A673 (cell line): ENCODE measurements at regions not wholly inside any gene's neighbourhood (a gene's known extent, or its start where the extent isn't known, plus 50 kb on each side); places are given as distances from the start of the nearest gene placed in this dataset.

Source experiments
- CTCF ChIP-seq: fragments of 300-800, 200-600 bp; sonication (generic); conservative IDR thresholded peaks from 2 replicates; pipeline ENCODE4 v1.5.1; 2017; ENCODE audit warnings: low read depth, mild to moderate bottlenecking, antibody characterized with exemption, low read length, moderate library complexity, mixed read lengths
- EZH2 ChIP-seq: fragments of 200-600 bp; sonication (generic); IDR thresholded peaks from 2 replicates; pipeline ENCODE4 v1.6.1; 2017; ENCODE audit warnings: borderline replicate concordance, low read depth, mild to moderate bottlenecking, mixed read lengths, antibody characterized with exemption, low read length; ENCODE audit not compliant: poor library complexity, severe bottlenecking

DNA sequence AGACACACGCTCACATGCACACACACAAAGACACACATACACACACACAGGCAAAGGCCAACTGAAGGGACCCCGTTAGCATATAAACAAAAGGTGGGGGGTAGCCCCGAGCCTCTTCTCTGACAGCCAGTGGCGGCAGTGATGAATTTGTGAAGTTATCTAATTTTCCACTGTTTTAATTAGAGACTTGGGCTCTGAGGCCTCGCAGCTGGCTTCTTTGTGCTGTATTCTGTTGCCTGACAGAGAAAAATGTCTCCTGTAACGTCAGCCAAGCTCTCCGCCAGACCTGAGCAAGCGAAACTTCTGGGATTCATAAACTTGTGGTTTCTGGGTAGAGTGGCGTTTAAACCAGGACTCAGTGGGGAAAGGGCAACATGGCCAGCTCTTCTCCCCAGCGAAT, 113.9 kb upstream of the FOXF1 start:
- no peak for TF ChIP-seq EZH2
- no peak for TF ChIP-seq CTCF
